ENCODE measurements at regions not wholly inside any gene's neighbourhood (a gene's known extent, or its start where the extent isn't known, plus 50 kb on each side); places are given as distances from the start of the nearest gene placed in this dataset.

DNA sequence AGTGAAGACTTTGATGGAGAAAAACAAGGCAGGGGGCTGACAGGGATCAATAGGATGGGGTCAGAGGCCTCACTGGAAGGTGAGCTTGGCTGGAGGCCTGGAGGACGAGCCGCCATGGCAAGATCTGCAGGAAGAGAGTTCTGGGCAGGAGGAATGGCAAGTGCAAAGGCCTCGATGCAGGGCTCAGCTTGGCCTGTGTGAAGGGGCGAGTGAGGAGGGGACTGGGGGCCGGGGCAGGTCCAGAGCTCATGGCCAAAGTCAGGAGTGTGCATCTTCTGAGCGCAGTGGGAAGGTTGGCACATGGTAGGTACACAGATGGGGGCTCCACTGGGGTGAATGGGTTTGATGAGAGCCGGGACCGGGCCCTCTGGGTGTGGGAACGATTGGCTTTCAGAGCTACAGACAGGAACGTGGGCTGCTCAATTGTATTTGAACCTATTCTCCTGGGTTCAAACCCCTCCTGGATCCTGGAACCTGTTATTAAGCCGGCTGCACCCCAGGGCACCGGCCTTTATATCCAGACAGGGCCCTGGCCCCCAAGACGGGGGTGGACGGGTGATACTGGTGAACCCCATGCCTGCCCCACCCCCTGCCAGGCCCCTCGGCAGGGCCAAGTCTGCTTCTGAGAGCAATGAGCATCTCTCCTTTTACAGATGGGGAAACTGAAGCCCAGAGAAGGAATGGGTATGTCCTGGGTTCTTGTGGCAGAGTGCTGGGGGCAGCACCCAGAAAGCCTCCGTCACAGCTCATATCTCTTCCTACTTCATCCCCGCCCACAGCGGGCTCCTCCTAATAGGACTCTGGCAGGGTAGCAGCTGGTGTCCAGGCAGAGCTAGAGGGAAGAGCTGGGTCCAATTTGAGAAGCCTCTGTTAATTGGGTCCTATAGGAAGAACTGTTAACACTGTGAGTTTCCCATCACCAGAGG lies 106.1 kb downstream of the CEBPB start:
- no peaks in the 10 kb centered on the region for H3K27me3 ChIP-seq (replicated peaks)
- DNase-seq = no peak
- H3K4me3 ChIP-seq (ENCODE audit: low read depth, low read length) = no peak overlapping the region
- in situ Hi-C loops (cut with HindIII; ENCODE audit: low pct_ligation_motif_present, low sequenced_read_pairs) = no loop called here
- H3K27ac ChIP-seq = no peak overlapping the region
- TF ChIP-seq, protein P1, sequence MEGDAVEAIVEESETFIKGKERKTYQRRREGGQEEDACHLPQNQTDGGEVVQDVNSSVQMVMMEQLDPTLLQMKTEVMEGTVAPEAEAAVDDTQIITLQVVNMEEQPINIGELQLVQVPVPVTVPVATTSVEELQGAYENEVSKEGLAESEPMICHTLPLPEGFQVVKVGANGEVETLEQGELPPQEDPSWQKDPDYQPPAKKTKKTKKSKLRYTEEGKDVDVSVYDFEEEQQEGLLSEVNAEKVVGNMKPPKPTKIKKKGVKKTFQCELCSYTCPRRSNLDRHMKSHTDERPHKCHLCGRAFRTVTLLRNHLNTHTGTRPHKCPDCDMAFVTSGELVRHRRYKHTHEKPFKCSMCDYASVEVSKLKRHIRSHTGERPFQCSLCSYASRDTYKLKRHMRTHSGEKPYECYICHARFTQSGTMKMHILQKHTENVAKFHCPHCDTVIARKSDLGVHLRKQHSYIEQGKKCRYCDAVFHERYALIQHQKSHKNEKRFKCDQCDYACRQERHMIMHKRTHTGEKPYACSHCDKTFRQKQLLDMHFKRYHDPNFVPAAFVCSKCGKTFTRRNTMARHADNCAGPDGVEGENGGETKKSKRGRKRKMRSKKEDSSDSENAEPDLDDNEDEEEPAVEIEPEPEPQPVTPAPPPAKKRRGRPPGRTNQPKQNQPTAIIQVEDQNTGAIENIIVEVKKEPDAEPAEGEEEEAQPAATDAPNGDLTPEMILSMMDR (IDR thresholded peaks at IDR 0.05; ENCODE audit: low read depth, low read length, missing control alignments) = no peak
- H3K36me3 ChIP-seq (replicated peaks) = no peaks in the 10 kb centered on the region

DNA sequence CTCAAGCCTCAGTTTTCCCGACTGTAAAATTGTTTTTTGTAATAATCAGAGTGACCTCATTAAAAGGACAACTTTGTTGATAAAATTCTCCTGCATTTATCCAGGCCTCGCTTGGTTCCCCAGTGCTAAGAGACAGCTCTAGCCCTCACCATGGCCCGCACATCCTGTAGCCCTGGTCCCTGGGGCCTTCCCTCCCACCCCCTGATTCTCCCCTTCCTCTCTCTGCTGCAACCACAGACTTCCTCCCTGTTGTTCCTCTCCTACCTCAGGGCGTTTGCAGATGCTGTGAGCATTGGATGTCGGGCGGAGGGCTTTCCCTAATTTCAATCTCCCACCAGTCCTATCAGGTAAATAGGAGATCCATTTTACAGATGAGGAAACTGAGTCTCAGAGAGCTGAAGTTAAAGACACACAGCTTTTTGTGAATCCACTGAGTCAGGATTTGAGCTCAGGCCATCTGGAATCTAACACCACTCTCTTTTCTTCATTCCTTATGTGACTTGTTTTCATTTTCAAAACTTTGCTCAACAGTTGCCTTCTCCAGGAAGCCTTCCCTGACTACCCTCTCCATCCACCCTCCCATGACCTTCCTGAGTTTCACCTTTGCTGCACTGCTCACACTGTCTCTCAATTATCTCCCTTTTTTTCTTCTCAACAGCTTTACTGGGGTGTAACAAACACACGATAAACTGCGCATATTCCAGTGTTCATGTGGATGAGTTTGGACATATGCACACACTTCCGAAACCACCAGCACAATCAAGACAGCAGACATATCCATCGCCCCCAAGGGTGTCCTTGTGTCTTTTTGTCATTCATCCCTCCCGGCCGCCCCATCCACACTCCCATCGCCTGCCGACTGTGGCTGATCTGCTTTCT lies 107.1 kb downstream of the CEBPB start:
- Histone ChIP-seq H3K27ac (no peak overlapping the region), H3K27me3 (replicated peaks) (no peaks in the 10 kb centered on the region), H3K4me3 (ENCODE audit: low read depth, low read length) (no peak overlapping the region), H3K36me3 (replicated peaks) (no peaks in the 10 kb centered on the region)
- TF ChIP-seq, protein P1 (IDR thresholded peaks at IDR 0.05; ENCODE audit: low read depth, low read length, missing control alignments) = no peak
- in situ Hi-C loops (cut with HindIII; ENCODE audit: low pct_ligation_motif_present, low sequenced_read_pairs) = no loop called here
- DNase-seq = no peak

DNA sequence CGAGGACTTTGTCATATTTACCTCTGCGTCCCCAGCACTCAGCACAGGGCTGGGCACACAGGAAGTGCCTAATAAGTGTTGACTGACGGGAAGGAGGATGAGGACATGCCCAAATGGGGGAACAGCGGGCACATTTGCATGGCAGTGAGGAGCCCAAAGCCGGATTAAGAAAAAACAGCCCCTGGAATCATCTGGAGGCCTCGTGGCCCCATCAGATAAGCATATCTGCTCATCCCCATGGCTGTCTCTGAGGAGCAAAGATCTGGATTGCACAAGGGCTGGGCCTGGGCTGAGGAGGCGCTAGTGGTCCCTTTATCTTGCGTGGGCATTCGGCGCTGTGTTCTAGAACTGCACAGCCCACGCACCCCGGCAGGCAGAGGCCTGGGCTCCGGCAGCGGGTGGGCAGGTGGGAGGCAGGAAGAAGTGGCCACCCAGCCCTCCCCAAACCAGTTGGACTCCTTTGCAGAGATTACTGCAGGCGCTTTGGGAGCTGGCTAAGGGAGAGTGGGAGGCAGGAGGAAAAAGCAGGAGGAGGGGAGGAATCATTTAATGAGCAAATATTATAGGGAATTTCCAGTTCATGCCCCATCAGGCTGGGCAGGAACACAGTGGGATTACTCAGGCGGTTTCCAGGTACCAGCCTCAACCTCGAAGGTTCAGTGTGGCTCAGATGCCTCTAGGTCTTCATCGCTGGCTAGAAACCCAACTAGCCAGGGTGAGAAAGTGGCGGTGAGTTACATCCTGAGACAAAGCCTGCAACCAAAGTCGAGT lies 108.1 kb downstream of the CEBPB start:
- Histone ChIP-seq H3K36me3 (replicated peaks) (no peaks in the 10 kb centered on the region), H3K4me3 (ENCODE audit: low read depth, low read length) (no peak overlapping the region), H3K27ac (no peak overlapping the region), H3K27me3 (replicated peaks) (no peaks in the 10 kb centered on the region)
- TF ChIP-seq, protein P1 (IDR thresholded peaks at IDR 0.05; ENCODE audit: low read depth, low read length, missing control alignments) = no peak
- in situ Hi-C loops (cut with HindIII; ENCODE audit: low pct_ligation_motif_present, low sequenced_read_pairs) = no loop called here
- DNase-seq = no peak

DNA sequence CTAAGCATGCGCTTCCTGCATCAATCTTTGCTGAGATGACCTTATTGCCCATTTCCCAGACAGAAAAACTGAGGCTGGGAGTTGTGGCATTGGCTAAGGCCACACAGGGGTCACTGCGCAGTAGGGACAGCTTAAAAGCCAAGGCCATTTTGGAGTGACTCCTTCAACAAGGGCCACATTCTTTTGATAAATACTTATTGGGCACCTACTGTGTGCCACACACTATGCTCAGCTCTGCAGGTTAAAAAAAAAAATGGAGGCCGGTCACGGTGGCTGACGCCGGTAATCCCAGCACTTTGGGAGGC lies 108.6 kb downstream of the CEBPB start:
- in situ Hi-C loops (cut with HindIII; ENCODE audit: low pct_ligation_motif_present, low sequenced_read_pairs) = no loop called here
- H3K4me3 ChIP-seq (ENCODE audit: low read depth, low read length) = no peak overlapping the region
- no peaks in the 10 kb centered on the region for H3K27me3 ChIP-seq (replicated peaks)
- DNase-seq = no peak
- H3K27ac ChIP-seq = no peak overlapping the region
- H3K36me3 ChIP-seq (replicated peaks) = no peaks in the 10 kb centered on the region
- TF ChIP-seq, protein P1 (IDR thresholded peaks at IDR 0.05; ENCODE audit: low read depth, low read length, missing control alignments) = no peak

DNA sequence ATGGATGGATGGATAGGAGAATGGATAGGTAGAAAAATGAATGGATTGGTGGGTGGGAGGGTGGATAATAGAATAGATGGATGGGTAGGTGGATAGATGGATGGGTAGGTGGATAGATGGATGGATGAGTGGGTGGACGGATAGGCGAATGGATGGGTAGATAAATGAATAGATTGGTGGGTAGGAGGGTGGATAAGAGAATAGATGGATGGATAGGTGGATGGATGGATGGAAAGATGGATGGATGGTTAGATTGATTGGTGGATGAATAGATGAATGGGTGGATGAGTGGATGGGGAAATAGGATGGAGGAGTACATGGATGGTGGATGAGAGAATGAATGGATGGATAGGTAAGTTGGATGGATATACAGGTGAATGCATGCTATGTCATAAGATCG lies 110.5 kb downstream of the CEBPB start:
- Histone ChIP-seq H3K36me3 (replicated peaks) (no peaks in the 10 kb centered on the region), H3K4me3 (ENCODE audit: low read depth, low read length) (no peak overlapping the region), H3K27ac (no peak overlapping the region), H3K27me3 (replicated peaks) (no peaks in the 10 kb centered on the region)
- DNase-seq = no peak
- in situ Hi-C loops (cut with HindIII; ENCODE audit: low pct_ligation_motif_present, low sequenced_read_pairs) = no loop called here
- TF ChIP-seq, protein P1 (IDR thresholded peaks at IDR 0.05; ENCODE audit: low read depth, low read length, missing control alignments) = no peak
